ENCODE measurements at regions not wholly inside any gene's neighbourhood (a gene's known extent, or its start where the extent isn't known, plus 50 kb on each side); places are given as distances from the start of the nearest gene placed in this dataset.

GRCh38 chr1:103363008-103363365 lies 162.5 kb upstream of the RNPC3 start:
- H3K4me3 ChIP-seq (ENCODE audit: low read depth, low read length) = no peak overlapping the region
- DNase-seq (ENCODE audit: low read depth) = no peak
- no peak for TF ChIP-seq CTCF (IDR thresholded peaks at IDR 0.05; ENCODE audit: insufficient read depth, low read depth, low read length, missing control alignments)

GRCh38 chr1:103362348-103363007 lies 163.0 kb upstream of the RNPC3 start:
- DNase-seq (ENCODE audit: low read depth) = no peak
- no peak overlapping the region for H3K4me3 ChIP-seq (ENCODE audit: low read depth, low read length)
- no peak for TF ChIP-seq CTCF (IDR thresholded peaks at IDR 0.05; ENCODE audit: insufficient read depth, low read depth, low read length, missing control alignments)

GRCh38 chr1:103353391-103353790 lies 172.1 kb upstream of the RNPC3 start:
- no peak overlapping the region for H3K4me3 ChIP-seq (ENCODE audit: low read depth, low read length)
- TF ChIP-seq CTCF (IDR thresholded peaks at IDR 0.05; ENCODE audit: insufficient read depth, low read depth, low read length, missing control alignments) = no peak
- DNase-seq (ENCODE audit: low read depth) = no peak

- no peak for DNase-seq (ENCODE audit: low read depth)
- no peak overlapping the region for H3K4me3 ChIP-seq (ENCODE audit: low read depth, low read length)
- no peak for TF ChIP-seq CTCF (IDR thresholded peaks at IDR 0.05; ENCODE audit: insufficient read depth, low read depth, low read length, missing control alignments)
These were observed 177.4 kb upstream of the RNPC3 start for GRCh38 chr1:103348136-103348535.

GRCh38 chr1:103344930-103345329 lies 180.6 kb upstream of the RNPC3 start:
- DNase-seq (ENCODE audit: low read depth) = no peak
- no peak overlapping the region for H3K4me3 ChIP-seq (ENCODE audit: low read depth, low read length)
- no peak for TF ChIP-seq CTCF (IDR thresholded peaks at IDR 0.05; ENCODE audit: insufficient read depth, low read depth, low read length, missing control alignments)

GRCh38 chr1:103341377-103341880 lies 184.1 kb upstream of the RNPC3 start:
- no peak for TF ChIP-seq CTCF (IDR thresholded peaks at IDR 0.05; ENCODE audit: insufficient read depth, low read depth, low read length, missing control alignments)
- no peak for DNase-seq (ENCODE audit: low read depth)
- H3K4me3 ChIP-seq (ENCODE audit: low read depth, low read length) = no peak overlapping the region

- no peak for DNase-seq (ENCODE audit: low read depth)
- H3K4me3 ChIP-seq (ENCODE audit: low read depth, low read length) = peak overlapping the region; percentile 15; the same call in 1 of the 2 replicates
These were observed 187.7 kb upstream of the RNPC3 start for GRCh38 chr1:103337779-103338178.

More at GRCh38 chr1:103337779-103338178, 187.7 kb upstream of the RNPC3 start:
- TF ChIP-seq CTCF (IDR thresholded peaks at IDR 0.05; ENCODE audit: insufficient read depth, low read depth, low read length, missing control alignments) = no peak
